A549 (cell line): ENCODE measurements at regions not wholly inside any gene's neighbourhood (a gene's known extent, or its start where the extent isn't known, plus 50 kb on each side); places are given as distances from the start of the nearest gene placed in this dataset.

Experiments
- ATAC-seq, 2 experiments: fragments of 200-7000 bp in 1 of 2; fragments of >200 bp in 1 of 2; cut with Nextera tagmentation in 1 of 2; cut with Tn5 transposase in 1 of 2; 3 replicates each; pipeline versions ENCODE4 v1.8.0 to v1.9.1; 2018 to 2020; ENCODE audit warnings: mild to moderate bottlenecking in 1 of 2, moderate library complexity in 1 of 2
- CTCF ChIA-PET: fragments of 300-600 bp; sonication (Branson Sonifier 250); formaldehyde crosslinking; extraction: SDS; loops from one replicate; lab custom pipeline; 2021; ENCODE audit warnings: antibody characterized with exemption, inconsistent platforms; lab: Yijun Ruan, JAX
- POLR2A ChIA-PET: fragments of 350-600 bp; formaldehyde crosslinking; extraction: SDS; loops from one replicate; lab custom pipeline; 2021; ENCODE audit warnings: antibody characterized with exemption, inconsistent platforms; lab: Yijun Ruan, JAX
- DNase-seq, 2 experiments: peaks; one replicate each; pipeline versions ENCODE4 v3.0.0 to v3.0.0-alpha.2; 2011 to 2016; ENCODE audit warnings: low read depth in 1 of 2, low spot score in 1 of 2
- FAIRE-seq: peaks from 2 replicates; lab custom pipeline; 2011; peaks lifted over from hg19 to GRCh38; lab: Jason Lieb, UNC
- H3K27ac ChIP-seq, 2 experiments: fragments of >200 bp; sonication (Bioruptor Twin); formaldehyde crosslinking; 3 replicates each; pipeline ENCODE4 v1.5.1; 2016 to 2017
- H3K4me1 ChIP-seq: fragments of >200 bp; sonication (Bioruptor Twin); formaldehyde crosslinking; 3 replicates; pipeline ENCODE4 v1.6.1; 2016
- H3K4me2 ChIP-seq: fragments of >200 bp; sonication (Bioruptor Twin); formaldehyde crosslinking; 3 replicates; pipeline ENCODE4 v1.6.1; 2016
- H3K4me3 ChIP-seq: fragments of >200 bp; sonication (Bioruptor Twin); formaldehyde crosslinking; 3 replicates; pipeline ENCODE4 v1.5.1; 2016
- H3K9me3 ChIP-seq: fragments of >200 bp; sonication (Bioruptor Twin); formaldehyde crosslinking; 3 replicates; pipeline ENCODE4 v1.6.1; 2016
- BHLHE40 ChIP-seq: IDR thresholded peaks from 2 replicates; pipeline ENCODE4 v1.6.1; 2012; ENCODE audit warnings: low read depth, low read length, inconsistent platforms
- CHD2 ChIP-seq: fragments of 150-350 bp; IDR thresholded peaks from 2 replicates; pipeline ENCODE4 v1.6.1; 2014; ENCODE audit warnings: low read length; ENCODE audit not compliant: partially characterized antibody
- CTCF ChIP-seq: fragments of >200 bp; sonication (Bioruptor Twin); formaldehyde crosslinking; IDR thresholded peaks from 3 replicates; pipeline ENCODE4 v1.5.1; 2016
- E2F6 ChIP-seq: IDR thresholded peaks from 2 replicates; pipeline ENCODE4 v1.6.1; 2012; ENCODE audit warnings: low read depth, borderline replicate concordance
- EHMT2 ChIP-seq: fragments of 200-600 bp; sonication (generic); IDR thresholded peaks from 2 replicates; pipeline ENCODE4 v1.6.1; 2016; ENCODE audit warnings: antibody characterized with exemption, low read depth, mild to moderate bottlenecking, moderate library complexity
- FOSB ChIP-seq: fragments of 250-450 bp; sonication (Bioruptor Pico); IDR thresholded peaks from 2 replicates; pipeline ENCODE4 v1.5.0; 2020; ENCODE audit warnings: mild to moderate bottlenecking, moderate library complexity
- FOSL2 ChIP-seq, 2 experiments: fragments of 450-650 bp in 1 of 2; fragments of >200 bp in 1 of 2; sonication (Bioruptor Twin) in 1 of 2; formaldehyde crosslinking; IDR thresholded peaks; 2 replicates each; pipeline versions ENCODE4 v1.5.0 to v1.6.1; 2016 to 2020; ENCODE audit warnings: mild to moderate bottlenecking in 1 of 2, moderate library complexity in 1 of 2
- FOXS1 ChIP-seq: fragments of 250-450 bp; sonication (Bioruptor Pico); IDR thresholded peaks from 2 replicates; pipeline ENCODE4 v1.5.0; 2020; ENCODE audit warnings: mild to moderate bottlenecking, moderate library complexity
- HES2 ChIP-seq: fragments of >200 bp; sonication (Bioruptor Twin); formaldehyde crosslinking; IDR thresholded peaks from 2 replicates; pipeline ENCODE4 v1.6.1; 2016
- HOXA7 ChIP-seq: fragments of 250-450 bp; sonication (Bioruptor Pico); IDR thresholded peaks from 2 replicates; pipeline ENCODE4 v1.5.0; 2020; ENCODE audit warnings: mild to moderate bottlenecking, moderate library complexity
- HOXB5 ChIP-seq: fragments of 250-450 bp; sonication (Bioruptor Pico); IDR thresholded peaks from 2 replicates; pipeline ENCODE4 v1.5.0; 2020; ENCODE audit warnings: mild to moderate bottlenecking, moderate library complexity
- JUNB ChIP-seq: fragments of >200 bp; sonication (Bioruptor Twin); formaldehyde crosslinking; IDR thresholded peaks from 2 replicates; pipeline ENCODE4 v1.6.1; 2016
- KDM1A ChIP-seq: fragments of 200-600 bp; sonication (generic); IDR thresholded peaks from 2 replicates; pipeline ENCODE4 v1.6.1; 2016; ENCODE audit warnings: low read depth, mild to moderate bottlenecking
- MAZ ChIP-seq: fragments of 150-350 bp; IDR thresholded peaks from 2 replicates; pipeline ENCODE4 v1.6.1; 2014; ENCODE audit warnings: antibody characterized with exemption, low read depth, low read length, borderline replicate concordance
- MYC ChIP-seq: IDR thresholded peaks from 2 replicates; pipeline ENCODE4 v1.6.1; 2012; ENCODE audit warnings: mild to moderate bottlenecking, inconsistent platforms, low read length, improper control_type of control experiment, borderline replicate concordance
- NFE2L2 ChIP-seq: fragments of 150-350 bp; conservative IDR thresholded peaks from 2 replicates; pipeline ENCODE4 v1.6.1; 2014; ENCODE audit warnings: low read length
- NPAS2 ChIP-seq: fragments of 250-450 bp; sonication (Bioruptor Pico); IDR thresholded peaks from 2 replicates; pipeline ENCODE4 v1.8.0; 2022; ENCODE audit warnings: mild to moderate bottlenecking, moderate library complexity, borderline replicate concordance
- PBX3 ChIP-seq: IDR thresholded peaks from 2 replicates; pipeline ENCODE4 v1.6.1; 2012
- PHF8 ChIP-seq: fragments of 200-600 bp; sonication (generic); IDR thresholded peaks from 2 replicates; pipeline ENCODE4 v1.6.1; 2016; ENCODE audit warnings: low read depth, mild to moderate bottlenecking, antibody characterized with exemption, moderate library complexity, borderline replicate concordance
- POLR2AphosphoS2 ChIP-seq: conservative IDR thresholded peaks from 2 replicates; pipeline ENCODE4 v1.6.1; 2012; ENCODE audit warnings: low read length, improper control_type of control experiment, inconsistent platforms
- RAD21 ChIP-seq, 2 experiments: fragments of >200 bp in 1 of 2; sonication (Bioruptor Twin) in 1 of 2; formaldehyde crosslinking in 1 of 2; IDR thresholded peaks in 1 of 2; conservative IDR thresholded peaks in 1 of 2; 2 replicates in 1 of 2; 3 replicates in 1 of 2; pipeline ENCODE4 v1.6.1; 2012 to 2018; ENCODE audit warnings: inconsistent platforms in 1 of 2
- SMC3 ChIP-seq: fragments of >200 bp; sonication (Bioruptor Twin); formaldehyde crosslinking; IDR thresholded peaks from 3 replicates; pipeline ENCODE4 v1.6.1; 2018; ENCODE audit warnings: inconsistent platforms
- TFCP2L1 ChIP-seq: fragments of 250-450 bp; sonication (Bioruptor Pico); IDR thresholded peaks from 2 replicates; pipeline ENCODE4 v1.5.0; 2021; ENCODE audit warnings: mild to moderate bottlenecking
- USF2 ChIP-seq: fragments of 450-650 bp; IDR thresholded peaks from 2 replicates; pipeline ENCODE4 v1.6.1; 2014; ENCODE audit warnings: antibody characterized with exemption
- ZC3H11A ChIP-seq: fragments of 450-650 bp; IDR thresholded peaks from 2 replicates; pipeline ENCODE4 v1.6.1; 2014; ENCODE audit warnings: antibody characterized with exemption, mild to moderate bottlenecking
- ZNF302 ChIP-seq: fragments of 250-450 bp; sonication (Bioruptor Pico); IDR thresholded peaks from 2 replicates; pipeline ENCODE4 v1.9.0; 2021; ENCODE audit warnings: inconsistent platforms, mild to moderate bottlenecking, moderate library complexity
- WGBS: methylation state at CpG from one replicate; pipeline ENCODE4 v1.1.6; 2017; ENCODE audit errors: missing lambda C conversion rate; 5-methylcytosine and 5-hydroxymethylcytosine counted together

- POLR2A ChIA-PET: no interaction called here
- peaks cover 26% of the 10 kb centered on the region for H3K4me1 ChIP-seq
- no peak for TF ChIP-seq HOXB5 (CRISPR knock-in tag)
- TF ChIP-seq HOXA7 (CRISPR knock-in tag): no peak
- no peak for TF ChIP-seq E2F6
- no peak for TF ChIP-seq USF2
- TF ChIP-seq TFCP2L1 (CRISPR knock-in tag): no peak
- no peak for TF ChIP-seq FOXS1 (CRISPR knock-in tag)
- no peak for TF ChIP-seq RAD21 (conservative IDR thresholded peaks at IDR 0.05 in 1 of 2, IDR thresholded peaks at IDR 0.05 in 1 of 2)
- TF ChIP-seq CHD2: no peak
- no peak for TF ChIP-seq PBX3
- TF ChIP-seq NPAS2 (CRISPR knock-in tag): no peak
- no peak for TF ChIP-seq JUNB
- TF ChIP-seq EHMT2: no peak
- no peak for TF ChIP-seq NFE2L2
- no peak for TF ChIP-seq POLR2AphosphoS2
- TF ChIP-seq, all 56 proteins: peak for 0
- 92% methylated on average over 11 of the region's 11 CpGs for WGBS
- DNase-seq (no peak), ATAC-seq (no peak), FAIRE-seq (no peak)
- Histone ChIP-seq H3K27ac (peak overlapping the region in 1 of 2 experiments; percentile 43; a peak in 3 of 6 replicates), H3K9me3 (no peaks in the 10 kb centered on the region), H3K4me3 (no peak overlapping the region), H3K4me2 (peak overlapping the region; percentile 38; the same call in 1 of the 3 replicates)
- CTCF ChIA-PET: no interaction called here
Observed at GRCh38 chr3:177474652-177475355, 277.5 kb upstream of the TBL1XR1 start.

- CTCF ChIA-PET: no interaction called here
- no peak for FAIRE-seq
- DNase-seq: no peak
- Histone ChIP-seq H3K4me1 (peaks cover 26% of the 10 kb centered on the region), H3K9me3 (no peaks in the 10 kb centered on the region), H3K4me3 (no peak overlapping the region), H3K4me2 (peak overlapping the region; percentile 38; the same call in 1 of the 3 replicates), H3K27ac (peak overlapping the region in 1 of 2 experiments; percentile 43; a peak in 3 of 6 replicates)
- TF ChIP-seq FOXS1 (CRISPR knock-in tag) (no peak), ZC3H11A (no peak), HES2 (no peak), FOSL2 (IDR thresholded peaks at IDR 0.05) (no peak), FOSL2 (CRISPR knock-in tag; IDR thresholded peaks at IDR 0.05) (no peak), BHLHE40 (no peak), MAZ (no peak), SMC3 (no peak), EHMT2 (no peak)
- POLR2A ChIA-PET: no interaction called here
- ATAC-seq: peak in 1 of 2 experiments; percentile 35; a peak in 1 of 6 replicates
- WGBS: 20% methylated on average over 3 of the region's 5 CpGs
Observed at GRCh38 chr3:177475356-177475665, 278.0 kb upstream of the TBL1XR1 start.

- Histone ChIP-seq H3K9me3 (no peaks in the 10 kb centered on the region), H3K4me3 (no peak overlapping the region)
- CTCF ChIA-PET: interaction anchor here (0.7 kb wide), 1 partner anchor 14 kb away, joined by 3 read pairs; no protein-coding TSS in a partner anchor
- TF ChIP-seq E2F6 (no peak), PHF8 (no peak), HOXB5 (CRISPR knock-in tag) (no peak), MYC (no peak), CTCF (no peak), FOSB (no peak), HES2 (no peak), ZNF302 (CRISPR knock-in tag) (no peak), KDM1A (no peak), JUNB (no peak), CHD2 (no peak), RAD21 (conservative IDR thresholded peaks at IDR 0.05 in 1 of 2, IDR thresholded peaks at IDR 0.05 in 1 of 2) (no peak)
- TF ChIP-seq, all 56 proteins: peak for 0
- DNase-seq: no peak
- POLR2A ChIA-PET: no interaction called here
- H3K4me1 ChIP-seq: peaks cover 26% of the 10 kb centered on the region
- FAIRE-seq: no peak
- H3K4me2 ChIP-seq: no peak overlapping the region
- no peak for ATAC-seq
- WGBS: 95% methylated on average over 7 of the region's 7 CpGs
- H3K27ac ChIP-seq: no peak overlapping the region
Observed at GRCh38 chr3:177476495-177476894, 279.2 kb upstream of the TBL1XR1 start.
